Testis (tissue), 2 donors: ENCODE measurements at regions not wholly inside any gene's neighbourhood (a gene's known extent, or its start where the extent isn't known, plus 50 kb on each side); places are given as distances from the start of the nearest gene placed in this dataset.
A peak's percentile ranks its signal among the peaks of the same experiment; 100 is the strongest.

ENCODE experiments used
- DNase-seq: peaks from one replicate; pipeline ENCODE4 v3.0.0-alpha.2; 2019
- H3K27ac ChIP-seq, 2 donors: fragments of 200-600 bp; sonication (generic); one replicate each; pipeline ENCODE4 v1.5.1; 2019
- H3K27me3 ChIP-seq: fragments of 200-600 bp; sonication (generic); one replicate; pipeline ENCODE4 v1.5.1; 2019
- H3K36me3 ChIP-seq: fragments of 200-600 bp; sonication (generic); one replicate; pipeline ENCODE4 v1.5.1; 2017; ENCODE audit warnings: low read depth; ENCODE audit errors: missing control alignments
- H3K4me1 ChIP-seq: fragments of 200-600 bp; sonication (generic); one replicate; pipeline ENCODE4 v1.5.1; 2019
- H3K4me3 ChIP-seq, 2 donors: fragments of 200-600 bp; sonication (generic); one replicate each; pipeline ENCODE4 v1.5.1; 2017 to 2019
- H3K9me3 ChIP-seq: fragments of 200-600 bp; sonication (generic); one replicate; pipeline ENCODE4 v1.5.1; 2017
- POLR2A ChIP-seq: fragments of 450-650 bp; IDR thresholded peaks from one replicate; pipeline ENCODE4 v1.6.1; 2017; ENCODE audit warnings: antibody characterized with exemption, mild to moderate bottlenecking, moderate library complexity
- WGBS, 2 donors: methylation state at CpG; one replicate each; pipeline ENCODE4 v1.1.5; 2018; 5-methylcytosine and 5-hydroxymethylcytosine counted together
- intact Hi-C: fragments of 100-400 bp; cut with DNase I; formaldehyde crosslinking; loops from one replicate; pipeline ENCODE4 v1.15.1; 2023; ENCODE audit warnings: low total_unique reads
- TF ChIP-seq, protein P1 (sequence below), 3 experiments: fragments of 450-650 bp in 2 of 3; fragments of 200-600 bp in 1 of 3; sonication (generic) in 1 of 3; IDR thresholded peaks; one replicate each; pipeline ENCODE4 v1.5.1; 2016 to 2019; ENCODE audit warnings: antibody characterized with exemption in 3 of 3, mild to moderate bottlenecking in 2 of 3, moderate library complexity in 1 of 3

DNA sequence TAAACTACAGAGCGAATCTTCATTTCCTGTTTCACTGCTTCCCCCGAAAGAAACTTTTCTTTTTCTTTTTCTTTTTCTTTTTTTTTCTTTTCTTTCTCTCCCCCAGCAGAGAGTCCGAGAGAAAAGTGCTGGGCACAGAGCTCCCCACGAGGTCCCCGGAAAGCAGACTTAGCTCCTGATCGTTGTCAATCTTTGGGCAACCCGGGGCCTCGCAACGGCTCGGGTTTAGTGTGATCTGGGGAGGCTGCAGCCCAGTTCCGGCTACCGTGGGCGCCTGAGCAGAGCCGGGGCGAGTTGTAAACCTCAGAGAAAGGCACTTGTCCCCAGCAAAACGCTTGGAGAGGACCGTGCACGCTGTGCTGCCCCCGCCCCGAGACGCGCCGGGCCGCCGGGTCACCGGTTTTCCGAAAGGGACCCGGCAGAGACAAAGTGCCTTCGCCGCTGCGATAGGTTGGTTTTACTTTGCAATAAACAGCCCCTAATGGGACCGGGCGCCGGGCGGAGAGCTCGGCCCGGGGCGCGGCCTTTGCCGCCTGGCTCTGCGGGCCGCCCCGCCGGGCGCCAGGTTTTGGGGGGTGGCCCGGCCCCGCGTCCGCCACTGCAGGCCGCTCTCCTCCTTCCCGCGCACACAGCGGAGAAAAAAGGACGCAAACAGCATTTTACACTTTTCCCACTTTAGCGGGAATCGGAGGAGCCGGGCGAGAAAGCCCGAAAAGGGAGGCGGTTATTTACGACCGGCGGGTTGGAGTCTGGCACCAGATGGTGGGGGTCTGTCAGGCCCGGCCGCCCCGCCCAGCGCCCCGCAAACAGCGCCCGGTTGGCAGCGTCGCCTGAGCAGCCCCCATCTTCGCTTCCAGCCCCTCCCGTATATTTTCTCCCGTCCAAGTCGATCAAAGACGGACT, 136.0 kb downstream of the INSIG2 start:
- TF ChIP-seq, protein P1, sequence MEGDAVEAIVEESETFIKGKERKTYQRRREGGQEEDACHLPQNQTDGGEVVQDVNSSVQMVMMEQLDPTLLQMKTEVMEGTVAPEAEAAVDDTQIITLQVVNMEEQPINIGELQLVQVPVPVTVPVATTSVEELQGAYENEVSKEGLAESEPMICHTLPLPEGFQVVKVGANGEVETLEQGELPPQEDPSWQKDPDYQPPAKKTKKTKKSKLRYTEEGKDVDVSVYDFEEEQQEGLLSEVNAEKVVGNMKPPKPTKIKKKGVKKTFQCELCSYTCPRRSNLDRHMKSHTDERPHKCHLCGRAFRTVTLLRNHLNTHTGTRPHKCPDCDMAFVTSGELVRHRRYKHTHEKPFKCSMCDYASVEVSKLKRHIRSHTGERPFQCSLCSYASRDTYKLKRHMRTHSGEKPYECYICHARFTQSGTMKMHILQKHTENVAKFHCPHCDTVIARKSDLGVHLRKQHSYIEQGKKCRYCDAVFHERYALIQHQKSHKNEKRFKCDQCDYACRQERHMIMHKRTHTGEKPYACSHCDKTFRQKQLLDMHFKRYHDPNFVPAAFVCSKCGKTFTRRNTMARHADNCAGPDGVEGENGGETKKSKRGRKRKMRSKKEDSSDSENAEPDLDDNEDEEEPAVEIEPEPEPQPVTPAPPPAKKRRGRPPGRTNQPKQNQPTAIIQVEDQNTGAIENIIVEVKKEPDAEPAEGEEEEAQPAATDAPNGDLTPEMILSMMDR (IDR thresholded peaks at IDR 0.05), result no peak
- no peak for TF ChIP-seq POLR2A
- Histone ChIP-seq H3K36me3 (no peaks in the 10 kb centered on the region), H3K9me3 (no peaks in the 10 kb centered on the region), H3K4me3 (peak overlapping the region; percentile 44 to 62), H3K27ac (no peak overlapping the region), H3K27me3 (no peaks in the 10 kb centered on the region), H3K4me1 (no peaks in the 10 kb centered on the region)
- 1 to 3% methylated on average over 24 to 75 of the region's 77 CpGs for WGBS, 2 donors
- DNase-seq, result peak; percentile 31
- intact Hi-C loops, result loop anchor here (10.0 kb wide), 1 partner anchor 631 kb away; no protein-coding TSS in a partner anchor

DNA sequence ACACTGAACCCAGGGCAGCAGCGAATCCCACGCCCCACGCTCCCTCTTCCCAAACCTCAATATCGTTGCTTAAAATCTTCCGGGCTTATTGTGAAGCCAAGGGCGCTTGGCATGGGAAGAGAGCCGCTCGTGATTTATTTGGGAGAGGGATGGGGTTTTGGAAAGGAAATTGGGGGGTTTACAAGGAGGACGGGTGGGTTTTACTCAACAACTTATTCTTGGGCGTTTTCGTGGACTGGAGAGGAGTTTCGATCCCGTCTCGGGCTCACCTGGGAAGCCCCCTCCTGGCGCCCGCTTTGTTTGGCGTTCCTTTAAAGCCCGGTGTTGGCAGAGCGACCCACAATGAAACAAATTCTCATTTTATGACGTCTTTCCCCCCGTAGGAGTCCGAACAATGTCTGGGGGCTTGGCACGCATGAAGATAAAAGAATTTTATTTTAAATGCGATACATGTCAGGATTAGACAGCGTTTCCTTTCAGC, 135.3 kb downstream of the INSIG2 start:
- peak; percentile 21 for DNase-seq
- intact Hi-C loops, result loop anchor here (10.0 kb wide), 1 partner anchor 631 kb away; no protein-coding TSS in a partner anchor
- Histone ChIP-seq H3K36me3 (no peaks in the 10 kb centered on the region), H3K4me1 (no peaks in the 10 kb centered on the region), H3K27me3 (no peaks in the 10 kb centered on the region), H3K9me3 (no peaks in the 10 kb centered on the region), H3K27ac (no peak overlapping the region), H3K4me3 (peak overlapping the region; percentile 44 to 62)
- TF ChIP-seq, protein P1 (IDR thresholded peaks at IDR 0.05), result no peak
- TF ChIP-seq POLR2A, result no peak
- WGBS, 2 donors, result 6 to 9% methylated on average over 25 of the region's 25 CpGs

DNA sequence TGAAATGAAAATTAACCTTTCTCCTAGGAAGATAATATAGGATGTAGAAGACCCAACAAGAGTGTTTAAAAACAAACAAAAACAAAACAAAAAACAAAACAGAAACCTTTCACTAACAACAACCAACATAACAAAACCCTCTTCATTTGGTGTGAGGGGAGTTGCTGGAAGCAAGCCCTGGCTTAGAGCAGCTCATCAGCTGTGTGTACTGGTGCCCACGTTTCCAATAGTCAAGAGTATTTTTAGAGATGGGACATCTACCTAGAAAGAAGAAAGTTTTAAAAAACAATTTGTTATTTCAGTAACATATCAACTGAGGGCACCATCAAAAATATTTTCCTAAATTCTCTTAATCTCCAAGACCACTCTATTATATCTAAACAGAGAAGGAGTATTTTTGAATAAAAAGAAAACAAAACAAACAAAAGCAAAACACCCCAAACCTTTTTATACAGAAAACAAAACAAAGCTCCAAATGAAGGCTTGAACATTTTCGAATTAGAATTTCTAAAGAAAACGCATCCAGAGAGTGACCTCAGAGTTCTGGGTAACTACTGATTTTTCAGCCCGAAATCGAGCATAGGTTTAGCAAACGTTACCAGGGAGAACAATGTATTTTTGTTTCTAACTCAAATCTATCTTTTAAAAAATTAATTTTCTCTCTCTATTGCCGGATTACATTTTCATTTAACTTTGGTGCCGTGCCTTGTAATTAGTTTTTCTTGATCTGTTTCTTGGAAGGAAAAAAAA, 134.6 kb downstream of the INSIG2 start:
- WGBS, 2 donors, result 11 to 15% methylated on average over 8 of the region's 8 CpGs
- TF ChIP-seq, protein P1 (IDR thresholded peaks at IDR 0.05), result no peak
- TF ChIP-seq POLR2A, result no peak
- H3K27me3 ChIP-seq, result no peaks in the 10 kb centered on the region
- H3K4me3 ChIP-seq, result peak overlapping the region; percentile 44 to 62
- H3K4me1 ChIP-seq, result no peaks in the 10 kb centered on the region
- no peaks in the 10 kb centered on the region for H3K9me3 ChIP-seq
- intact Hi-C loops, result loop anchor here (10.0 kb wide), 1 partner anchor 632 kb away; no protein-coding TSS in a partner anchor
- H3K27ac ChIP-seq, result no peak overlapping the region
- no peak for DNase-seq
- no peaks in the 10 kb centered on the region for H3K36me3 ChIP-seq

DNA sequence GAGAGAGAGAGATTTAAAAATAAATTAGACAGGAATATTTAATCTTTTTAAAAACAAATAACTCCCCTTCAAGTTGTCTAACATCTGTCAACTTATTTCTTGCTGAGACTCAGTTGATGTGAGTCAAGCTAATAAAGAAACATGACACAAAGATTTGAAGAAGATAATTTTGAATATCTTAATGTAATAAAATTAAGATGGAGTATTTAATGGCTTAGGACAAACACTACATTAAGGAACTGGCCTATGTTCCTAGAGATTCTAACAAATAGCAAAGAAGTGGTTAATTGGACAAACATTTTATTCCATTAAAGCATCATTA, 134.0 kb downstream of the INSIG2 start:
- intact Hi-C loops, result loop anchor here (10.0 kb wide), 1 partner anchor 633 kb away; no protein-coding TSS in a partner anchor
- no peak for DNase-seq
- TF ChIP-seq, protein P1 (IDR thresholded peaks at IDR 0.05), result no peak
- TF ChIP-seq POLR2A, result no peak
- H3K27me3 ChIP-seq, result no peaks in the 10 kb centered on the region
- H3K27ac ChIP-seq, result no peak overlapping the region
- no peaks in the 10 kb centered on the region for H3K4me1 ChIP-seq
- H3K36me3 ChIP-seq, result no peaks in the 10 kb centered on the region
- H3K9me3 ChIP-seq, result no peaks in the 10 kb centered on the region
- H3K4me3 ChIP-seq, result no peak overlapping the region
